GM12874 (cell line): ENCODE measurements at regions not wholly inside any gene's neighbourhood (a gene's known extent, or its start where the extent isn't known, plus 50 kb on each side); places are given as distances from the start of the nearest gene placed in this dataset.

ENCODE experiments used
- TF ChIP-seq, protein P1 (sequence below): IDR thresholded peaks from 2 replicates; pipeline ENCODE4 v1.5.1; 2011; ENCODE audit warnings: low read depth, mild to moderate bottlenecking, control low read depth, low read length, moderate library complexity; ENCODE audit not compliant: insufficient read depth

DNA sequence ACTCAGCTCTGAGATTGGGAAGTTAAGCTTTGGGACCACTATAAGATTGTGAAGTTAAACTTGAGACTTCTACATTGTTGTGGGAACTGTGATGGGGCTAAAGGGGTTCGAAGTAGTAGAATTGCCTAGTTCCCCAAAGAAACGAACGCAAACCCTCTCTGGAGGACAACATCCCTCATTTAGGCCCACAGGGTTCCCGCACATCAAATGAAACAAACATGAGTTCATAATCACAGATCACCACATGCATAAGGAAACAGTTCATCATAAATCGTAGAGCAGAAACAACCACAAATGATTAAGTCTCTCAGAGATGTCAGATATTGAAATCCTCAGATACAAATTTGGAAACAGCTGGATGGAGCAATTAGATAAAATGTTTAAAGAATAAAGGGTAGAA lies 55.9 kb upstream of the HPCAL1 start:
- TF ChIP-seq, protein P1, sequence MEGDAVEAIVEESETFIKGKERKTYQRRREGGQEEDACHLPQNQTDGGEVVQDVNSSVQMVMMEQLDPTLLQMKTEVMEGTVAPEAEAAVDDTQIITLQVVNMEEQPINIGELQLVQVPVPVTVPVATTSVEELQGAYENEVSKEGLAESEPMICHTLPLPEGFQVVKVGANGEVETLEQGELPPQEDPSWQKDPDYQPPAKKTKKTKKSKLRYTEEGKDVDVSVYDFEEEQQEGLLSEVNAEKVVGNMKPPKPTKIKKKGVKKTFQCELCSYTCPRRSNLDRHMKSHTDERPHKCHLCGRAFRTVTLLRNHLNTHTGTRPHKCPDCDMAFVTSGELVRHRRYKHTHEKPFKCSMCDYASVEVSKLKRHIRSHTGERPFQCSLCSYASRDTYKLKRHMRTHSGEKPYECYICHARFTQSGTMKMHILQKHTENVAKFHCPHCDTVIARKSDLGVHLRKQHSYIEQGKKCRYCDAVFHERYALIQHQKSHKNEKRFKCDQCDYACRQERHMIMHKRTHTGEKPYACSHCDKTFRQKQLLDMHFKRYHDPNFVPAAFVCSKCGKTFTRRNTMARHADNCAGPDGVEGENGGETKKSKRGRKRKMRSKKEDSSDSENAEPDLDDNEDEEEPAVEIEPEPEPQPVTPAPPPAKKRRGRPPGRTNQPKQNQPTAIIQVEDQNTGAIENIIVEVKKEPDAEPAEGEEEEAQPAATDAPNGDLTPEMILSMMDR: no peak

DNA sequence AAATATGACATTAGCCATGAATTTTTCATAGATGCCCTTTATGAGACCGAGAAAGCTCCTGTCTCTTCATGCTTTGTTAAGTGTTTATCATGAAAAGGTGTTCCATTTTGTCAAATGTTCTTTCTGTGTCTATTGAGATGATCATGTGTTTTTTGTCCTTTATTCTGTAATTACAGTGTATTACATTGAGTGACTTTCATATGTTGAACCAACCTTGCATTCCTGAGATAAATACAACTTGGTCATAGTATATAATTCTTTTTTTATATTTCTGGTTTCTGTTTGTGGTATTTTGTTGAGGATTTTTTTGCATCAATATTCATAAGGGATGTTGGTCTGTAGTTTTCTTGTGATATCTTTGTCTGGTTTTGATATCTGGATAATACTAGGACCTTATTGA lies 52.9 kb upstream of the HPCAL1 start:
- TF ChIP-seq, protein P1: no peak

DNA sequence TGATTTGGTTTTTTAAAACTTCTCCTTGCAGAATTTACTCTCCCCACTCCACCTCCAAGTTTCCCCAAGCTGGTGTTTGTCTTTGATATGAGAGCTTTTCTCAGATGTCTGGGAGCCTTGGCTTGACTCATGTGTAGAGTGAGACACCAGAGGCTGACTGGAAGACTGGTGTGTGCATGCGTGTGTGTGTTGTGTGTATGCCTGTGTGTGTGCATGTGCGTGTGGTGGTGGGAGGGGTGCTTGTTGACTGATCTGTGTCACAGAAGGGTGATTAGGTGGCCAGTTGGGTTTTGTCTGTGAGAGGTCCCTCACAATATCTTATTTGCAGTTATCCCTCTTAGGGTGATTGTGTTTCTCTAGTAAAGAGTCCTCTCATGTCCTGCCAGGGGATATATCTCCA lies 50.5 kb upstream of the HPCAL1 start:
- TF ChIP-seq, protein P1: no peak

DNA sequence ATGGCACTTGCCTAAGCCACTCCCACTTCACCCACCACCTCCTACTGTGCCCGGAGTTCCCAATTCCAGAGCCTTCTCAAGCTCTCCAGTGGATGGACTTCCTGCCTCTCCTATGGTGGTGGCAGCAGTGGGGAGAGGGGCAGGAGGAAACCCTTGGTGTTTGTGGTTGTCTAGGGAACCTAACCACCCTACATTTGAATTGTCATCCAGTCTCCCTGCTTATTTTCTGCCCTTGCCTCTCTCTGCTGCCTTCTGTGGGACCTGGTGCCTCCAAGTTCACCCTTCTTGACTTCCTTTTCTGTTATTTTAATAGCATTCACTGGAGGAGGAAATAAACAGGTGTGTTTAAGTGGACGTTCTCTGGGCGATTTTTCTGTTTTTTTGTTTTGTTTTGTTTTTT lies 50.0 kb upstream of the HPCAL1 start:
- TF ChIP-seq, protein P1: no peak
